GM13977 (cell line): ENCODE measurements at regions not wholly inside any gene's neighbourhood (a gene's known extent, or its start where the extent isn't known, plus 50 kb on each side); places are given as distances from the start of the nearest gene placed in this dataset.

Experiments
- DNase-seq: peaks from one replicate; pipeline ENCODE4 v3.0.0; 2012; ENCODE audit warnings: low spot score
- CTCF ChIP-seq: IDR thresholded peaks from 2 replicates; pipeline ENCODE4 v1.5.1; 2012; ENCODE audit warnings: mild to moderate bottlenecking, control low read depth; ENCODE audit not compliant: insufficient read depth; ENCODE audit errors: extremely low read depth, missing control alignments
- in situ Hi-C: fragments of 300-500 bp; cut with MboI; formaldehyde crosslinking; loops from one replicate; pipeline ENCODE4 v1.12.0; 2022; ENCODE audit warnings: low sequenced_read_pairs, low pct_unique_long_range_greater_than_20kb, mixed read lengths, inconsistent platforms; ENCODE audit not compliant: unreplicated experiment

GRCh38 chr7:42733040-42733439, 178.8 kb downstream of the C7orf25 start:
- DNase-seq, result no peak
- no peak for TF ChIP-seq CTCF
- in situ Hi-C loops, result no loop called here

- in situ Hi-C loops, result no loop called here
- no peak for DNase-seq
- TF ChIP-seq CTCF, result no peak
Measured at GRCh38 chr7:42730586-42730985, 181.3 kb downstream of the C7orf25 start.

- in situ Hi-C loops, result no loop called here
- DNase-seq, result no peak
- no peak for TF ChIP-seq CTCF
Measured at GRCh38 chr7:42729053-42729765, 182.7 kb downstream of the C7orf25 start.

GRCh38 chr7:42727451-42727850, 184.4 kb downstream of the C7orf25 start:
- in situ Hi-C loops, result no loop called here
- TF ChIP-seq CTCF, result no peak

GRCh38 chr7:42726066-42726785, 185.6 kb downstream of the C7orf25 start:
- no peak for TF ChIP-seq CTCF
- DNase-seq, result no peak
- in situ Hi-C loops, result no loop called here

More at GRCh38 chr7:42727451-42727850, 184.4 kb downstream of the C7orf25 start:
- no peak for DNase-seq

- TF ChIP-seq CTCF, result no peak
- in situ Hi-C loops, result no loop called here
- no peak for DNase-seq
Measured at GRCh38 chr7:42722716-42723115, 189.2 kb downstream of the C7orf25 start.
